H1 (cell line): ENCODE measurements at regions not wholly inside any gene's neighbourhood (a gene's known extent, or its start where the extent isn't known, plus 50 kb on each side); places are given as distances from the start of the nearest gene placed in this dataset.

Source experiments
- BRCA1 ChIP-seq: IDR thresholded peaks from 2 replicates; pipeline ENCODE4 v1.6.1; 2012; ENCODE audit warnings: low read depth, low read length, improper control_type of control experiment
- HDAC2 ChIP-seq, 2 experiments: fragments of 300-600 bp in 1 of 2; sonication (generic) in 1 of 2; IDR thresholded peaks; 2 replicates each; pipeline ENCODE4 v1.6.1; 2011 to 2012; ENCODE audit warnings: low read depth in 2 of 2, low read length in 2 of 2, mild to moderate bottlenecking in 2 of 2, moderate library complexity in 2 of 2, borderline replicate concordance in 1 of 2, inconsistent platforms in 1 of 2
- KDM4A ChIP-seq: IDR thresholded peaks from one replicate; pipeline ENCODE4 v1.7.1; 2012; ENCODE audit warnings: low read depth, mild to moderate bottlenecking, moderate library complexity, low read length, inconsistent platforms; ENCODE audit not compliant: severe bottlenecking
- PHF8 ChIP-seq: fragments of 200-600 bp; sonication (generic); conservative IDR thresholded peaks from 2 replicates; pipeline ENCODE4 v1.7.1; 2012; ENCODE audit warnings: low read depth, mild to moderate bottlenecking, inconsistent platforms, low read length, moderate library complexity
- RXRA ChIP-seq: IDR thresholded peaks from 2 replicates; pipeline ENCODE4 v1.6.1; 2011; ENCODE audit warnings: low read depth, mild to moderate bottlenecking, low read length, moderate library complexity; ENCODE audit not compliant: insufficient read depth
- SAP30 ChIP-seq: fragments of 300-600 bp; sonication (generic); IDR thresholded peaks from 2 replicates; pipeline ENCODE4 v1.7.1; 2012; ENCODE audit warnings: low read length, moderate library complexity, mild to moderate bottlenecking, inconsistent platforms; ENCODE audit not compliant: insufficient read depth, insufficient replicate concordance
- SRF ChIP-seq: IDR thresholded peaks from 2 replicates; pipeline ENCODE4 v1.6.1; 2011; ENCODE audit warnings: mild to moderate bottlenecking, low read depth, low read length, moderate library complexity
- TAF7 ChIP-seq: optimal IDR thresholded peaks from 2 replicates; pipeline ENCODE3; 2011; ENCODE audit warnings: low read depth, mild to moderate bottlenecking, inconsistent platforms, low read length, moderate library complexity, borderline replicate concordance

GRCh38 chr14:89480278-89480677, 63.2 kb upstream of the FOXN3 start (continued):
- no peak for TF ChIP-seq SRF
- no peak for TF ChIP-seq SAP30
- no peak for TF ChIP-seq RXRA
- TF ChIP-seq KDM4A: no peak
- TF ChIP-seq TAF7: no peak
- no peak for TF ChIP-seq HDAC2 (IDR thresholded peaks at IDR 0.05; ENCODE audit: borderline replicate concordance in 1 of 2, low read depth in 2 of 2, low read length in 2 of 2)
- no peak for TF ChIP-seq PHF8
- no peak for TF ChIP-seq BRCA1
